ENCODE measurements at regions not wholly inside any gene's neighbourhood (a gene's known extent, or its start where the extent isn't known, plus 50 kb on each side); places are given as distances from the start of the nearest gene placed in this dataset.

DNA sequence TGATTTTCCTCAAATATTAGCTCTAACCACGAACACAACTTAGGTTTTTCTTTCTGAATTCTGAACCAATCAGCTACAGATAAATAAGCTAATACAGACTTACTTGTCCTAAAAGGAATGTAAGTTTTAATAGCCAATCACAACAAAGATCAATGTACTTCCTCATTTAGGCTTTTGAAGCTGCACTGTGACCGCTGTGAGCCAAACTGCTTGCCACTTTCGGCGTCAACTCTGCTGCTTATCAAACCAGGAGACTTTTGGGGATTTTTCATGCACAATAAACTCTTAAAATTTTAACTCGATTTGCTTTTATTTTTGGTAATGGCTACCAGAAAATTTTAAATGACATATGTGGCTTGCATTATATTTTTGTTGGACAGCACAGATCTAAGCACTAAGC is 92.5 kb downstream of the TMPRSS5 start:
- ChIA-PET POLR2A (interaction anchor here (0.5 to 1.8 kb wide), 4 partner anchors 11 to 65 kb away, joined by 3 to 10 read pairs (median 4); no protein-coding TSS in a partner anchor), CTCF (ENCODE audit: low intra/inter-chr PET ratio) (no interaction called here)
- Histone ChIP-seq H3K9me3 (replicated peaks; ENCODE audit: control insufficient read depth, insufficient read depth, low read depth, low read length) (no peaks in the 10 kb centered on the region), H3K4me1 (replicated peaks in 1 of 2; ENCODE audit: control insufficient read depth in 2 of 2, insufficient read depth in 2 of 2, low read length in 2 of 2) (peaks cover 0 to 22% of the 10 kb centered on the region in 2 experiments; a peak in 4 of 5 replicates), H3K79me2 (ENCODE audit: control insufficient read depth, insufficient read depth, low read length) (no peaks in the 10 kb centered on the region), H3K4me2 (ENCODE audit: insufficient read depth, low read length) (peak overlapping the region; percentile 62), H3K9me1 (ENCODE audit: control insufficient read depth, insufficient read depth, low read length) (no peaks in the 10 kb centered on the region), H3K9ac (ENCODE audit: insufficient read depth in 1 of 2, low read depth in 2 of 2, low read length in 2 of 2) (peak overlapping the region in 1 of 2 experiments; percentile 63; a peak in 2 of 4 replicates), H2AFZ (ENCODE audit: low read depth, low read length) (peak overlapping the region; percentile 99), H4K20me1 (replicated peaks; ENCODE audit: control insufficient read depth, insufficient read depth, low read length) (no peaks in the 10 kb centered on the region), H3K4me3 (no peak overlapping the region), H3K36me3 (ENCODE audit: control insufficient read depth, insufficient read depth, low read length) (no peaks in the 10 kb centered on the region), H3K27me3 (ENCODE audit: control insufficient read depth in 2 of 2, insufficient read depth in 2 of 2, low read length in 2 of 2) (no peaks in the 10 kb centered on the region), H3K27ac (ENCODE audit: extremely low read depth, low read depth, low read length) (peak overlapping the region; percentile 72)
- in situ Hi-C loops (cut with MboI) = no loop called here
- 0% methylated on average over 5 of the region's 5 CpGs for WGBS (ENCODE audit: insufficient coverage, low coverage, missing lambda C conversion rate)
- BruUV-seq (replicated peaks) = no TSS peak
- DNase-seq (ENCODE audit: extremely low read depth in 1 of 4, low spot score in 3 of 4) (peak in 2 of 4 experiments; percentile 37 to 73), FAIRE-seq (peak; percentile 71), ATAC-seq (peak; percentile 81)
- intact Hi-C loops (cut with micrococcal nuclease) = no loop called here
- TF ChIP-seq RBM14 (IDR thresholded peaks at IDR 0.05; ENCODE audit: borderline replicate concordance, insufficient read depth, low read depth, low read length) = no peak
- TF ChIP-seq FOXA3 (CRISPR knock-in tag; conservative IDR thresholded peaks at IDR 0.05 in 1 of 2, IDR thresholded peaks at IDR 0.05 in 1 of 2) = no peak
- TF ChIP-seq, protein P1, sequence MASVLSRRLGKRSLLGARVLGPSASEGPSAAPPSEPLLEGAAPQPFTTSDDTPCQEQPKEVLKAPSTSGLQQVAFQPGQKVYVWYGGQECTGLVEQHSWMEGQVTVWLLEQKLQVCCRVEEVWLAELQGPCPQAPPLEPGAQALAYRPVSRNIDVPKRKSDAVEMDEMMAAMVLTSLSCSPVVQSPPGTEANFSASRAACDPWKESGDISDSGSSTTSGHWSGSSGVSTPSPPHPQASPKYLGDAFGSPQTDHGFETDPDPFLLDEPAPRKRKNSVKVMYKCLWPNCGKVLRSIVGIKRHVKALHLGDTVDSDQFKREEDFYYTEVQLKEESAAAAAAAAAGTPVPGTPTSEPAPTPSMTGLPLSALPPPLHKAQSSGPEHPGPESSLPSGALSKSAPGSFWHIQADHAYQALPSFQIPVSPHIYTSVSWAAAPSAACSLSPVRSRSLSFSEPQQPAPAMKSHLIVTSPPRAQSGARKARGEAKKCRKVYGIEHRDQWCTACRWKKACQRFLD (CRISPR knock-in tag; IDR thresholded peaks at IDR 0.05) = 0 out of 2 replicates have a peak, but pooled peaks have one; percentile 33
- no peak for TF ChIP-seq ZBTB11 (CRISPR knock-in tag; IDR thresholded peaks at IDR 0.05)
- no peak for TF ChIP-seq RFX1 (IDR thresholded peaks at IDR 0.05)
- TF ChIP-seq PTBP1 (IDR thresholded peaks at IDR 0.05; ENCODE audit: low read depth, low read length) = no peak
- TF ChIP-seq ZNF589 (CRISPR knock-in tag; IDR thresholded peaks at IDR 0.05; ENCODE audit: low read depth) = peak; percentile 22; the same call in 1 of the 2 replicates
- TF ChIP-seq, protein P2, sequence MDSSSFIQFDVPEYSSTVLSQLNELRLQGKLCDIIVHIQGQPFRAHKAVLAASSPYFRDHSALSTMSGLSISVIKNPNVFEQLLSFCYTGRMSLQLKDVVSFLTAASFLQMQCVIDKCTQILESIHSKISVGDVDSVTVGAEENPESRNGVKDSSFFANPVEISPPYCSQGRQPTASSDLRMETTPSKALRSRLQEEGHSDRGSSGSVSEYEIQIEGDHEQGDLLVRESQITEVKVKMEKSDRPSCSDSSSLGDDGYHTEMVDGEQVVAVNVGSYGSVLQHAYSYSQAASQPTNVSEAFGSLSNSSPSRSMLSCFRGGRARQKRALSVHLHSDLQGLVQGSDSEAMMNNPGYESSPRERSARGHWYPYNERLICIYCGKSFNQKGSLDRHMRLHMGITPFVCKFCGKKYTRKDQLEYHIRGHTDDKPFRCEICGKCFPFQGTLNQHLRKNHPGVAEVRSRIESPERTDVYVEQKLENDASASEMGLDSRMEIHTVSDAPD (CRISPR knock-in tag; IDR thresholded peaks at IDR 0.05) = no peak
- TF ChIP-seq ZNF354B (CRISPR knock-in tag; IDR thresholded peaks at IDR 0.05) = no peak
- no peak for TF ChIP-seq POLR2A (conservative IDR thresholded peaks at IDR 0.05)
- TF ChIP-seq NR4A1 (CRISPR knock-in tag; IDR thresholded peaks at IDR 0.05) = no peak
- TF ChIP-seq NR4A1 (tag; IDR thresholded peaks at IDR 0.05) = no peak
- no peak for TF ChIP-seq ZNF3 (CRISPR knock-in tag; IDR thresholded peaks at IDR 0.05)
- TF ChIP-seq HNRNPH1 (optimal IDR thresholded peaks at IDR 0.05; ENCODE audit: low read depth, low read length) = no peak
- no peak for TF ChIP-seq MCM3 (IDR thresholded peaks at IDR 0.05)
- TF ChIP-seq SNRNP70 (optimal IDR thresholded peaks at IDR 0.05; ENCODE audit: low read depth, low read length) = no peak
- TF ChIP-seq ZNF57 (CRISPR knock-in tag; IDR thresholded peaks at IDR 0.05) = no peak

All from K562 (cell line).